Hepatocyte (in vitro differentiated cells): ENCODE measurements at regions not wholly inside any gene's neighbourhood (a gene's known extent, or its start where the extent isn't known, plus 50 kb on each side); places are given as distances from the start of the nearest gene placed in this dataset.

Source experiments
- CTCF ChIP-seq: fragments of 200-600 bp; sonication (generic); IDR thresholded peaks from 2 replicates; pipeline ENCODE4 v1.5.1; 2016; ENCODE audit warnings: antibody characterized with exemption, mild to moderate bottlenecking; ENCODE audit not compliant: poor library complexity
- EZH2 ChIP-seq: fragments of 200-600 bp; sonication (generic); IDR thresholded peaks from 2 replicates; pipeline ENCODE4 v1.6.1; 2016; ENCODE audit warnings: antibody characterized with exemption, mild to moderate bottlenecking, borderline replicate concordance
- EZH2phosphoT487 ChIP-seq: fragments of 200-600 bp; sonication (generic); IDR thresholded peaks from one replicate; pipeline ENCODE4 v1.6.1; 2018; ENCODE audit warnings: antibody characterized with exemption, mild to moderate bottlenecking, low read depth, moderate library complexity; ENCODE audit not compliant: unreplicated experiment, severe bottlenecking

GRCh38 chr4:124593494-124593893 is 119.0 kb downstream of the ANKRD50 start:
- TF ChIP-seq CTCF (no peak), EZH2 (no peak), EZH2phosphoT487 (no peak)
